Psoas muscle (tissue), 7 donors: ENCODE measurements at regions not wholly inside any gene's neighbourhood (a gene's known extent, or its start where the extent isn't known, plus 50 kb on each side); places are given as distances from the start of the nearest gene placed in this dataset.

ENCODE experiments used
- ATAC-seq, 4 donors: fragments of 200-7000 bp; cut with Tn5 transposase; one replicate each; pipeline ENCODE4 v1.9.1; 2020; ENCODE audit warnings: moderate library complexity in 3 of 4, mild to moderate bottlenecking in 2 of 4
- DNase-seq, 2 donors: peaks; one replicate each; pipeline ENCODE4 v3.0.0-alpha.2; 2020
- H3K27ac ChIP-seq: fragments of 200-600 bp; one replicate; pipeline ENCODE4 v1.8.0; 2022
- H3K27me3 ChIP-seq, 3 donors: fragments of 200-600 bp in 1 of 3; one replicate each; pipeline versions ENCODE4 v1.6.1 to v1.8.0; 2013 to 2022; ENCODE audit warnings: low read length in 2 of 3, mild to moderate bottlenecking in 2 of 3, moderate library complexity in 1 of 3; ENCODE audit not compliant: insufficient read depth in 3 of 3
- H3K36me3 ChIP-seq, 2 donors: fragments of 200-600 bp in 1 of 2; one replicate each; pipeline versions ENCODE4 v1.6.1 to v1.8.0; 2013 to 2022; ENCODE audit warnings: low read depth in 1 of 2, mild to moderate bottlenecking in 1 of 2, moderate library complexity in 1 of 2; ENCODE audit not compliant: insufficient read depth in 1 of 2
- H3K4me1 ChIP-seq: fragments of 200-600 bp; one replicate; pipeline ENCODE4 v1.8.0; 2022
- H3K4me3 ChIP-seq: fragments of 200-600 bp; one replicate; pipeline ENCODE4 v1.8.0; 2022; ENCODE audit warnings: mild to moderate bottlenecking
- H3K9me3 ChIP-seq: fragments of 200-600 bp; one replicate; pipeline ENCODE4 v1.8.0; 2022
- WGBS, 3 donors: extraction: QIAGEN DNeasy Blood & Tissue Kit; methylation state at CpG; one replicate each; pipeline versions ENCODE4 v1.1.6 to v1.1.7; 2013; 5-methylcytosine and 5-hydroxymethylcytosine counted together
- intact Hi-C, 2 donors: fragments of 100-400 bp; cut with DNase I; formaldehyde crosslinking; loops; one replicate each; pipeline versions ENCODE4 v1.11.0 to v1.14.2; 2022
- TF ChIP-seq, protein P1 (sequence below): fragments of 200-600 bp; IDR thresholded peaks from one replicate; pipeline ENCODE4 v1.8.0; 2022; ENCODE audit warnings: antibody characterized with exemption
- donor health status: healthy with polysubstance abuse.
- donor health status: DM: no; HTN: no; CAD: no; lungs with moderate emphysema.
- donor health status: Bipolar disorder and iron deficiency.
- donor health status: healthy.
- donor health status: DM: yes; HTN: yes; CAD: no.
- donor health status: DM: no; HTN: no; CAD: no.
- donor health status: DM: yes; HTN: yes; CAD: no.

DNA sequence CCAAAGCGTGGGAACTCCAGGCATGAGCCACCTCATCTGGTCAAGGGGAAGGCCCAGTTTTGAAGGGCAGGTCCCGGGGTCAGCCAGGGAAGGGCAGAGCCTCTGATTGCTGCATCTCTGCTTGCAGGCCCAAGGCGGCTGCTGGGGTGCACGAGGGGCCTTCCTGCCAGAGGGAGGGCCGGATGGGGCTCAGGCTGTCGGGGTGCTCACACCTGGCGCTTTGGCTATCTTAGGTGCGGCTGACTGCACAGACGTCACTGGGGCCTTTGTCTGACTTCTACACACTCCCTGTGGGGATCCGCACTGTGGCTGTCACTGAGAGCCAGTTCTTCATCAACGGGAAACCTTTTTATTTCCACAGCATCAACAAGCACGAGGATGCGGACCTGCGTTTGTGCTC is 68.7 kb downstream of the ZNF727 start:
- WGBS, 3 donors = 84 to 88% (median 87%) methylated on average over 14 of the region's 14 CpGs
- intact Hi-C loops = no loop called here
- DNase-seq = no peak

DNA sequence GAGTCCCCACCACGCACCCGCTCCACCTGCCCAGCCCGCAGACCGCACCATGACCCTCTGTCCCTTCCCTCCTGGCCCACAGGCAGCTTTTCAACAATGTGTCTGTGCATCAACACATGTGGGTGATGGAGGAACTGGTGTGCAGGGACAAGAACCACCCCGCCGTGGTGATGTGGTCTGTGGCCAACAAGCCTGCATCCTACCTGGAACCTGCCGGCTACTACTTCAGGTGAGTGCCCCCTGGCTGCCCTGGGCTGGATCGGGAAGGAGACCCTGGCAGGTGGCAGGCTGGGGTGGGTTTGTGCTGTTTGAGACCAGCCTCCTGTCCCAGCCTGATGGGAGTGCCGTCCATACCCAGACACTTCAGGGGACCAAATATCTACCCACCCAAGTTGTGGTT is 69.6 kb downstream of the ZNF727 start:
- H3K9me3 ChIP-seq = peaks cover 3% of the 10 kb centered on the region
- 90 to 91% (median 90%) methylated on average over 9 of the region's 9 CpGs for WGBS, 3 donors
- H3K4me3 ChIP-seq = no peak overlapping the region
- no peaks in the 10 kb centered on the region for H3K27me3 ChIP-seq
- ATAC-seq = no peak
- no peak overlapping the region for H3K27ac ChIP-seq
- TF ChIP-seq, protein P1, sequence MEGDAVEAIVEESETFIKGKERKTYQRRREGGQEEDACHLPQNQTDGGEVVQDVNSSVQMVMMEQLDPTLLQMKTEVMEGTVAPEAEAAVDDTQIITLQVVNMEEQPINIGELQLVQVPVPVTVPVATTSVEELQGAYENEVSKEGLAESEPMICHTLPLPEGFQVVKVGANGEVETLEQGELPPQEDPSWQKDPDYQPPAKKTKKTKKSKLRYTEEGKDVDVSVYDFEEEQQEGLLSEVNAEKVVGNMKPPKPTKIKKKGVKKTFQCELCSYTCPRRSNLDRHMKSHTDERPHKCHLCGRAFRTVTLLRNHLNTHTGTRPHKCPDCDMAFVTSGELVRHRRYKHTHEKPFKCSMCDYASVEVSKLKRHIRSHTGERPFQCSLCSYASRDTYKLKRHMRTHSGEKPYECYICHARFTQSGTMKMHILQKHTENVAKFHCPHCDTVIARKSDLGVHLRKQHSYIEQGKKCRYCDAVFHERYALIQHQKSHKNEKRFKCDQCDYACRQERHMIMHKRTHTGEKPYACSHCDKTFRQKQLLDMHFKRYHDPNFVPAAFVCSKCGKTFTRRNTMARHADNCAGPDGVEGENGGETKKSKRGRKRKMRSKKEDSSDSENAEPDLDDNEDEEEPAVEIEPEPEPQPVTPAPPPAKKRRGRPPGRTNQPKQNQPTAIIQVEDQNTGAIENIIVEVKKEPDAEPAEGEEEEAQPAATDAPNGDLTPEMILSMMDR = no peak
- DNase-seq = no peak
- H3K36me3 ChIP-seq = no peaks in the 10 kb centered on the region
- intact Hi-C loops = no loop called here
- H3K4me1 ChIP-seq = no peaks in the 10 kb centered on the region

More for the DNA sequence above, 68.7 kb downstream of the ZNF727 start:
- Histone ChIP-seq H3K27ac (no peak overlapping the region), H3K4me3 (no peak overlapping the region), H3K27me3 (no peaks in the 10 kb centered on the region), H3K36me3 (no peaks in the 10 kb centered on the region), H3K9me3 (peaks cover 3% of the 10 kb centered on the region), H3K4me1 (no peaks in the 10 kb centered on the region)
- ATAC-seq = no peak
- TF ChIP-seq, protein P1 = no peak

DNA sequence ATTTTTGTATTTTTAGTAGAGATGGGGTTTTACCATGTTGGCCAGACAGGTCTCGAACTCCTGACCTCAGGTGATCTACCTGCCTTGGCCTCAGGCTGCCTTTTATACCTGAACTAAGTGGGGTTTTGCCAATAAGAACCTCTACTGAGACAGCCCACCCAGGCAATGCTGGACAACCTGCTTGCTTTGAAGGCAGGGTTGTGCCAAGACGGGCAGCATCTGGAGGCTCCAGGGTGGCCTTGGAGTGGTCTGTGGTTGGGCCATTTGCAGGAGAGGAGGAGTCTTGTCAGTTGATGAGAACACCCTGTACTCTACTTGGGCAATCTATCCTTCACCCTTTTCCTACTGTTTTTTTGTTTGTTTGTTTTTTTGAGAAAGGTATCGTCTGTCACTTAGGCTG is 75.3 kb upstream of the ZNF735 start:
- no peaks in the 10 kb centered on the region for H3K36me3 ChIP-seq
- 62 to 72% (median 66%) methylated on average over 3 of the region's 3 CpGs for WGBS, 3 donors
- H3K9me3 ChIP-seq = no peaks in the 10 kb centered on the region
- no peak for ATAC-seq
- intact Hi-C loops = loop anchor here in 1 of 2 donors (10.0 kb wide), 1 partner anchor 233 kb away; no protein-coding TSS in a partner anchor
- TF ChIP-seq, protein P1 = no peak
- H3K27ac ChIP-seq = no peak overlapping the region
- no peaks in the 10 kb centered on the region for H3K4me1 ChIP-seq
- no peak for DNase-seq
- H3K27me3 ChIP-seq = no peaks in the 10 kb centered on the region
- no peak overlapping the region for H3K4me3 ChIP-seq
